Spleen (tissue), 7 donors: ENCODE measurements at regions not wholly inside any gene's neighbourhood (a gene's known extent, or its start where the extent isn't known, plus 50 kb on each side); places are given as distances from the start of the nearest gene placed in this dataset.

Experiments used
- CTCF ChIP-seq, 11 experiments: fragments of 200-600 bp in 7 of 11; fragments of 450-650 bp in 4 of 11; sonication (generic) in 4 of 11; IDR thresholded peaks in 8 of 11; conservative IDR thresholded peaks in 3 of 11; 1 replicate in 7 of 11; 2 replicates in 4 of 11; pipeline versions ENCODE4 v1.4.0 to v1.8.0; 2016 to 2021; ENCODE audit warnings: antibody characterized with exemption in 11 of 11, inconsistent platforms in 4 of 11, mild to moderate bottlenecking in 1 of 11
- POLR2A ChIP-seq, 3 donors: fragments of 450-650 bp; IDR thresholded peaks; one replicate each; pipeline ENCODE4 v1.5.1; 2017; ENCODE audit warnings: antibody characterized with exemption in 3 of 3, mild to moderate bottlenecking in 1 of 3
- POLR2AphosphoS5 ChIP-seq, 3 donors: sonication (generic); formaldehyde crosslinking; IDR thresholded peaks; one replicate each; pipeline ENCODE4 v1.5.1; 2017; ENCODE audit warnings: antibody characterized with exemption in 3 of 3
- donor health status: DM: no; HTN: no; CAD: no; lungs with moderate emphysema.
- donor health status: DM: no; HTN: no; CAD: no.
- donor health status: DM: no; HTN: no; CAD: no.

GRCh38 chr10:90218846-90219245 lies 517.5 kb downstream of the KIF20B start:
- TF ChIP-seq CTCF (IDR thresholded peaks at IDR 0.05 in 8 of 11, conservative IDR thresholded peaks at IDR 0.05 in 3 of 11), result no peak
- no peak for TF ChIP-seq POLR2AphosphoS5 (IDR thresholded peaks at IDR 0.05)
- TF ChIP-seq POLR2A (IDR thresholded peaks at IDR 0.05), result no peak
